ENCODE measurements at regions not wholly inside any gene's neighbourhood (a gene's known extent, or its start where the extent isn't known, plus 50 kb on each side); places are given as distances from the start of the nearest gene placed in this dataset.

GRCh38 chr5:56498759-56499395 lies 265.7 kb upstream of the ANKRD55 start:
- H3K27ac ChIP-seq: no peak overlapping the region
- TF ChIP-seq CTCF (IDR thresholded peaks at IDR 0.05) (no peak), ZFX (IDR thresholded peaks at IDR 0.05; ENCODE audit: borderline replicate concordance) (no peak)

- TF ChIP-seq CTCF (IDR thresholded peaks at IDR 0.05): no peak
- no peak for TF ChIP-seq ZFX (IDR thresholded peaks at IDR 0.05; ENCODE audit: borderline replicate concordance)
- H3K27ac ChIP-seq: no peak overlapping the region
These were observed 263.5 kb upstream of the ANKRD55 start for GRCh38 chr5:56496581-56497063.

- no peak for TF ChIP-seq ZFX (IDR thresholded peaks at IDR 0.05; ENCODE audit: borderline replicate concordance)
- no peak for TF ChIP-seq CTCF (IDR thresholded peaks at IDR 0.05)
- no peak overlapping the region for H3K27ac ChIP-seq
These were observed 261.2 kb upstream of the ANKRD55 start for GRCh38 chr5:56494300-56494731.

- H3K27ac ChIP-seq: no peak overlapping the region
- TF ChIP-seq CTCF (IDR thresholded peaks at IDR 0.05) (no peak), ZFX (IDR thresholded peaks at IDR 0.05; ENCODE audit: borderline replicate concordance) (no peak)
These were observed 260.6 kb upstream of the ANKRD55 start for GRCh38 chr5:56493766-56494165.

GRCh38 chr5:56493308-56493707 lies 260.2 kb upstream of the ANKRD55 start:
- TF ChIP-seq ZFX (IDR thresholded peaks at IDR 0.05; ENCODE audit: borderline replicate concordance) (no peak), CTCF (IDR thresholded peaks at IDR 0.05) (no peak)
- H3K27ac ChIP-seq: no peak overlapping the region

GRCh38 chr5:56492812-56493211 lies 259.7 kb upstream of the ANKRD55 start:
- TF ChIP-seq CTCF (IDR thresholded peaks at IDR 0.05) (no peak), ZFX (IDR thresholded peaks at IDR 0.05; ENCODE audit: borderline replicate concordance) (no peak)
- H3K27ac ChIP-seq: no peak overlapping the region

GRCh38 chr5:56490971-56491468 lies 257.9 kb upstream of the ANKRD55 start:
- H3K27ac ChIP-seq: no peak overlapping the region
- no peak for TF ChIP-seq CTCF (IDR thresholded peaks at IDR 0.05)
- no peak for TF ChIP-seq ZFX (IDR thresholded peaks at IDR 0.05; ENCODE audit: borderline replicate concordance)
